ENCODE measurements at regions not wholly inside any gene's neighbourhood (a gene's known extent, or its start where the extent isn't known, plus 50 kb on each side); places are given as distances from the start of the nearest gene placed in this dataset.
A peak's percentile ranks its signal among the peaks of the same experiment; 100 is the strongest.

DNA sequence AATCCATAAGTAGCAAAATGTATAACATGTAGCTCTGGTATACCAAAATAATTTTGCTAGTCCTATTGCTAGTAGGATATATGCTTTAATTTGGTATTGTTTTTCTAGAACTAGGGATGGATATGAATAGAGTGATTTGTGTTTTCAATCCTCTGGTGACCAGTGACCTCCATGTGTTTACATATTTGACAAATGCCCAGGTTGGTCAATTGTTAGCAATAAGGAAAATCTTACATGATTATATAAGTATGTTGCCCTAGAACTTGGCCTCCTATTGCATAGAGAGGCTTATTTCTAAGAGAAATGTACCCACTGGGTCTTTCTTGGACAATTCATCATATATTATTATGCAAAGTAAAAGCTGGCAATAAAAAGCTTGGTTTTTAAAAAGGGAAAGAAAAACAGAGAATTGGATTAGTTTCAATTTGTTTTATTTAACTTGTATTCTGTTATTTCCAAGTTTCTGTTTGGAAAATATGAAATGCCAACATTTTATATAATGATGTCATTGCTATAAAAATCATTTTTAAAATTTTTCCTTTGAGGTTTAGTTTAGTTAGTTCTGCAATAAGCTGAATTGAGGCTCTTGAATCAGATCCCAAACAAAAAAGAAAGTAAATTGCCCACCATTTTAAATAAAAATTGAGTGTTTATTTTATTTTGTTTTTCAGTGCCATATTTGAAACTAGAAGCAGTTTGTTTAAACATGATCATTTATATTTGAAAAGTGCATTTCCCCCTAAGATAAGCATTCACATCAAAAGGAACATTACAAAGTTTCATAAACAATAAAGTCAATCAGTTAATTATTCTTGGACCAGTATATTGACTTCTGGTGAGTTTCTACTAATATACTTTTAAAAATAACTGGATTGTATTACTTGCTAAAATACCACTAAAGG lies 210.9 kb downstream of the ZC3H11B start:
- ATAC-seq (ENCODE audit: low FRiP score), result no peak
- H3K27ac ChIP-seq (ENCODE audit: low read depth in 1 of 2, low read length in 2 of 2), result no peak overlapping the region
- DNase-seq, result no peak
- intact Hi-C loops (cut with DNase I), result no loop called here
- no peaks in the 10 kb centered on the region for H3K4me1 ChIP-seq (ENCODE audit: control insufficient read depth in 1 of 2, insufficient read depth in 2 of 2, low read length in 2 of 2)
- no peaks in the 10 kb centered on the region for H3K27me3 ChIP-seq (ENCODE audit: control insufficient read depth in 1 of 2, insufficient read depth in 2 of 2, low read length in 1 of 2)
- H3K9me3 ChIP-seq (ENCODE audit: control insufficient read depth, low read length), result no peaks in the 10 kb centered on the region
- H3K36me3 ChIP-seq (ENCODE audit: control insufficient read depth in 1 of 2, insufficient read depth in 2 of 2, low read length in 1 of 2), result no peaks in the 10 kb centered on the region
- no peak overlapping the region for H3K4me3 ChIP-seq (ENCODE audit: low read length in 2 of 2)

DNA sequence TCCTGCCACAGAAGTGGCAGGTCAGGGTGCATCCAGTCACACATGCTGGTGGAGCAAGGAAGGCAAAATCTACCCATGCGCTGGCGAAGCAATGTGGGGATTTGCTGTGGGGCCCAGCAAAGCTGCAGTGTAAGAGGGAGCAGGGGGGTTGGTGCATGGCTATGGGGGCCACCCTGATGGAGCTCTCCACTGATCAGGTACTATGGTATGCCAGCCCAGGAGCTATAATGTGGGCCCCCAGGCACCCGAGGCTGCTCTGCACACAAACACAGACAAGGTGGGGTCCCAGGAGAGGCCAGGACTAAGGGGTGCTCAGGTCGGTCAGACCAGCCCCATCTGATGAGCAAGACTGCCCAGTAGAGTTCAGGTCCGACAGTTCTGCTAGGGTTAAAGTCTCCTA lies 213.5 kb downstream of the ZC3H11B start:
- no peaks in the 10 kb centered on the region for H3K4me1 ChIP-seq (ENCODE audit: control insufficient read depth in 1 of 2, insufficient read depth in 2 of 2, low read length in 2 of 2)
- intact Hi-C loops (cut with DNase I), result no loop called here
- 93 to 96% methylated on average over 5 of the region's 5 CpGs for WGBS, 2 donors

DNA sequence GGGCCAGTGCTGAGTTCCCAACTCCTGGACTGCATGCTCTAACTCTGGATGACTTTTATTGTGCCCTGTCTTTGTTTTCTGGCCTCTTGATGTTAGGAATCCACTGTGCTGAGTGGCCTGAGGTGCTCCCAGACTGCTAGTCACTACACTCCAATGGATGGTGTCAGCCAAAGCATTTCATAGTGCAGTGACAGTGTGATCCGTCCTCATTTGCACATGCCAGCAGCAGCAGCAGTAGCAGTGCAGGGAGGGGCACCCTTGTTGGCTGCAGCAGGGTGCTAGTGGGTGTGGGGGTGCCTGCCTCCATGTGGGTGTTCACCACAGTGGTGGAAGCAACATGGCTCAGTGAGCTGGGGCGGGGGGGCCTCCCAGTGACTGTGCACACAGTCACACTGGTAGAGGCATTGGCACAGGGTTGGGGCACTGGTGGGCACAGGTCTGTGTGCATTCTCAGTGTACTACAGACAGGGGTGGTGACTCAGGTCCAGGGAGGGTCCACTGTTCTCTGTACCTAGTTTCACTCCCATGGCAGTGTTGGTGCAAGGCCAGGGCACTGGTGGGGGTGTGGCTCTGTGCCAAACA lies 214.0 kb downstream of the ZC3H11B start:
- Histone ChIP-seq H3K9me3 (ENCODE audit: control insufficient read depth, low read length) (no peaks in the 10 kb centered on the region), H3K4me1 (ENCODE audit: control insufficient read depth in 1 of 2, insufficient read depth in 2 of 2, low read length in 2 of 2) (no peaks in the 10 kb centered on the region), H3K4me3 (ENCODE audit: low read length in 2 of 2) (no peak overlapping the region), H3K36me3 (ENCODE audit: control insufficient read depth in 1 of 2, insufficient read depth in 2 of 2, low read length in 1 of 2) (no peaks in the 10 kb centered on the region), H3K27me3 (ENCODE audit: control insufficient read depth in 1 of 2, insufficient read depth in 2 of 2, low read length in 1 of 2) (no peaks in the 10 kb centered on the region), H3K27ac (ENCODE audit: low read depth in 1 of 2, low read length in 2 of 2) (no peak overlapping the region)
- intact Hi-C loops (cut with DNase I), result no loop called here
- no peak for ATAC-seq (ENCODE audit: low FRiP score)
- WGBS, 2 donors, result 58 to 62% methylated on average over 2 of the region's 2 CpGs
- peak in 1 of 2 donors; percentile 63 for DNase-seq

More for the DNA sequence above, 213.5 kb downstream of the ZC3H11B start:
- ATAC-seq (ENCODE audit: low FRiP score) (no peak), DNase-seq (no peak)
- Histone ChIP-seq H3K9me3 (ENCODE audit: control insufficient read depth, low read length) (no peaks in the 10 kb centered on the region), H3K4me3 (ENCODE audit: low read length in 2 of 2) (no peak overlapping the region), H3K36me3 (ENCODE audit: control insufficient read depth in 1 of 2, insufficient read depth in 2 of 2, low read length in 1 of 2) (no peaks in the 10 kb centered on the region), H3K27me3 (ENCODE audit: control insufficient read depth in 1 of 2, insufficient read depth in 2 of 2, low read length in 1 of 2) (no peaks in the 10 kb centered on the region), H3K27ac (ENCODE audit: low read depth in 1 of 2, low read length in 2 of 2) (no peak overlapping the region)

DNA sequence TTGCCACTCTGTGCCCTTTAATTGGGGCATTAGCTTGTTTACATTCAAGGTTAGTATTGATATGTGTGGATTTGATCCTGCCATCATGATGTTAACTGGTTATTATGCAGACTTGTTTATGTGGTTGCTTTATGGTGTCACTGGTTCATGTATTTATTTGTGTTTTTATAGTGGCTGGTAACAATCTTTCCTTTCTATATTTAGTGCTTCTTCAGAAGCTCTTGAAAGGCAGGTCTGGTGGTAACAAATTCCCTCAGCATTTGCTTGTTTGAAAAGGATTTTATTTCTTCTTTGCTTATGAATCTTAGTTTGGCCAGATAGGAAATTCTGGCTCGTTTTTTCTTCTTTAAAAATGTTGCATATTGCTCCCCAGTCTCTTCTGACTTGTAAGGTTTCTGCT lies 215.4 kb downstream of the ZC3H11B start:
- Histone ChIP-seq H3K27ac (ENCODE audit: low read depth in 1 of 2, low read length in 2 of 2) (no peak overlapping the region), H3K4me3 (ENCODE audit: low read length in 2 of 2) (no peak overlapping the region), H3K9me3 (ENCODE audit: control insufficient read depth, low read length) (peaks cover 4% of the 10 kb centered on the region), H3K27me3 (ENCODE audit: control insufficient read depth in 1 of 2, insufficient read depth in 2 of 2, low read length in 1 of 2) (no peaks in the 10 kb centered on the region), H3K4me1 (ENCODE audit: control insufficient read depth in 1 of 2, insufficient read depth in 2 of 2, low read length in 2 of 2) (no peaks in the 10 kb centered on the region), H3K36me3 (ENCODE audit: control insufficient read depth in 1 of 2, insufficient read depth in 2 of 2, low read length in 1 of 2) (peaks cover 0 to 4% of the 10 kb centered on the region in 2 donors)
- ATAC-seq (ENCODE audit: low FRiP score) (no peak), DNase-seq (no peak)
- intact Hi-C loops (cut with DNase I), result no loop called here
- WGBS, 2 donors, result 75 to 78% methylated on average over 1 of the region's 1 CpG

DNA sequence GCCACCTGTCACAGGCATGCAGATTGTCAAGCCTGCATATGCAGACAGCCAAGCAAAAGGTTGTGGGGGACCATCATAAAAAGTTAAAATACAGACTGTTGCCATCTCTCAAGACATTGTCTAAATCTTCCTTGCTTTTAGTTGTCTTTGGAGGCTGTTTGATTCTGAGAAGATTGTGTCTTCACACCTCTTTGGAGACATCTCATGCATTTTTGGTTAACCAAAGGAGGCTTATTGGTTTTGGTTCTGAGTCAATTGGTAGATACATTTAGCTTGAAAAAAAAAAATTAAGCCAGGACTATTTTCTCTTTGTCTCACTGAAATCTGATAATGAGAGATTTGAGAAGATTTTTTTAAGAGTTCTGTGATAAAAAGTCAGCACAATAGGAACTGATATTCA lies 217.6 kb downstream of the LYPLAL1 start:
- ATAC-seq (ENCODE audit: low FRiP score), result no peak
- H3K4me3 ChIP-seq (ENCODE audit: low read length in 2 of 2), result no peak overlapping the region

DNA sequence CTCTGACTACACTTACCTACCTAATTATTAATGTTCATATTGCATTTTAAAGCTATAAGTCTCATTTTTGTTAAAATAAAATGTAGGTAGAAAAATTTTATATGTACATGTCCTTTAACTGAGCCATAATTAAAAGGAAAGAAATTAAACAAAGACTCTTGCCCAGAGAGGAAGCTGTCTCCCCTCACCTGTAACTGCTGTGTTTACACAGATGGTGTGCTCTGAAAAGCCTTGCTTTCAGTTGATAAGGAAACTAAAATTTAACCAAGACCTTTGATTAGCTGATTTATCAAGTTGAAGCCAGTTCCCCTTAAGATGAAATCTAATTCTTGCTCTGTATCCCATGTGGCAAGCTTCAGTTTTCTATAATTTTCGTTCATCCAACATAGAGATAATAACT lies 213.5 kb downstream of the LYPLAL1 start:
- no peaks in the 10 kb centered on the region for H3K9me3 ChIP-seq (ENCODE audit: control insufficient read depth, low read length)
- ATAC-seq (ENCODE audit: low FRiP score), result no peak

More for the DNA sequence above, 217.6 kb downstream of the LYPLAL1 start:
- Histone ChIP-seq H3K36me3 (ENCODE audit: control insufficient read depth in 1 of 2, insufficient read depth in 2 of 2, low read length in 1 of 2) (peaks cover 0 to 7% of the 10 kb centered on the region in 2 donors), H3K9me3 (ENCODE audit: control insufficient read depth, low read length) (peaks cover 4% of the 10 kb centered on the region), H3K4me1 (ENCODE audit: control insufficient read depth in 1 of 2, insufficient read depth in 2 of 2, low read length in 2 of 2) (peaks cover 0 to 2% of the 10 kb centered on the region in 2 donors), H3K27ac (ENCODE audit: low read depth in 1 of 2, low read length in 2 of 2) (no peak overlapping the region), H3K27me3 (ENCODE audit: control insufficient read depth in 1 of 2, insufficient read depth in 2 of 2, low read length in 1 of 2) (no peaks in the 10 kb centered on the region)
- DNase-seq, result no peak
- intact Hi-C loops (cut with DNase I), result no loop called here

DNA sequence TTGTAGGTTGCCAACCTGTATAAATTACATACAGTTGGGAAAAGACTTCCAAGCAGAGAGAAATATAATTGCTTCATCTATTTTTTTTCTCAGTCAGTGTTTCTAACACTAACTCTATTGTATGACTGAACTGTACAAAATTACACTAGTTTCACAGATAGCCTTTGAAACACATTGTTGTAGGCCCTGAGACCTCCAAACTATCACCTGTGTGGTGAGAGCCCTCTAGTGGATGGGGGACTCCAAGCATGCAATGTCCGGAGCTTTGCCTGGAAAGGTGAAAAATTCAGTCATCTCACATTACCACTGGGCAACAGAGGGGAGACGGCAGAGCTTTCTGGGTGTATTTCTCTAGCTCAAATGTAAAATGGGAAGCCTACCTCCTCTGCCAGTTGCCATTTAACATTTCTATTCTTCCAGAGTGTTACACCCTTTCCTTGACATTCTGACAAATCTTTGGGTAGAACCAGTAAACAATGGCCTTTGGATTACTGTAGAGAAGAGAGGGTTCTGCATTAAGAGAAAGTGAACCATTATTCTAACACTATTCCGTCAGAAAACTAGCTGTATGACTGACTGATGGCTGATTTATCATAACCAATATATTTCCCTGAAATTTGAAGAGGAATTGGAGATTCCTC lies 212.2 kb downstream of the LYPLAL1 start:
- WGBS, 2 donors, result 68 to 73% methylated on average over 3 of the region's 3 CpGs
- no peak overlapping the region for H3K4me3 ChIP-seq (ENCODE audit: low read length in 2 of 2)
- peaks cover 0 to 2% of the 10 kb centered on the region in 2 donors for H3K4me1 ChIP-seq (ENCODE audit: control insufficient read depth in 1 of 2, insufficient read depth in 2 of 2, low read length in 2 of 2)
- DNase-seq (peak in 1 of 2 donors; percentile 51), ATAC-seq (ENCODE audit: low FRiP score) (no peak)
- no peaks in the 10 kb centered on the region for H3K27me3 ChIP-seq (ENCODE audit: control insufficient read depth in 1 of 2, insufficient read depth in 2 of 2, low read length in 1 of 2)
- H3K36me3 ChIP-seq (ENCODE audit: control insufficient read depth in 1 of 2, insufficient read depth in 2 of 2, low read length in 1 of 2), result no peaks in the 10 kb centered on the region
- no peak overlapping the region for H3K27ac ChIP-seq (ENCODE audit: low read depth in 1 of 2, low read length in 2 of 2)
- H3K9me3 ChIP-seq (ENCODE audit: control insufficient read depth, low read length), result no peaks in the 10 kb centered on the region
- intact Hi-C loops (cut with DNase I), result loop anchor here (5.0 to 10.0 kb wide), 3 partner anchors 171 to 714 kb away; no protein-coding TSS in a partner anchor

More for the DNA sequence above, 213.5 kb downstream of the LYPLAL1 start:
- WGBS, 2 donors, result 81 to 90% methylated on average over 1 of the region's 1 CpG
- H3K36me3 ChIP-seq (ENCODE audit: control insufficient read depth in 1 of 2, insufficient read depth in 2 of 2, low read length in 1 of 2), result peaks cover 0 to 2% of the 10 kb centered on the region in 2 donors
- H3K27ac ChIP-seq (ENCODE audit: low read depth in 1 of 2, low read length in 2 of 2), result no peak overlapping the region
- intact Hi-C loops (cut with DNase I), result loop anchor here (5.0 to 10.0 kb wide), 3 partner anchors 172 to 715 kb away; no protein-coding TSS in a partner anchor
- DNase-seq, result no peak
- H3K27me3 ChIP-seq (ENCODE audit: control insufficient read depth in 1 of 2, insufficient read depth in 2 of 2, low read length in 1 of 2), result no peaks in the 10 kb centered on the region
- peaks cover 0 to 2% of the 10 kb centered on the region in 2 donors for H3K4me1 ChIP-seq (ENCODE audit: control insufficient read depth in 1 of 2, insufficient read depth in 2 of 2, low read length in 2 of 2)
- H3K4me3 ChIP-seq (ENCODE audit: low read length in 2 of 2), result no peak overlapping the region

DNA sequence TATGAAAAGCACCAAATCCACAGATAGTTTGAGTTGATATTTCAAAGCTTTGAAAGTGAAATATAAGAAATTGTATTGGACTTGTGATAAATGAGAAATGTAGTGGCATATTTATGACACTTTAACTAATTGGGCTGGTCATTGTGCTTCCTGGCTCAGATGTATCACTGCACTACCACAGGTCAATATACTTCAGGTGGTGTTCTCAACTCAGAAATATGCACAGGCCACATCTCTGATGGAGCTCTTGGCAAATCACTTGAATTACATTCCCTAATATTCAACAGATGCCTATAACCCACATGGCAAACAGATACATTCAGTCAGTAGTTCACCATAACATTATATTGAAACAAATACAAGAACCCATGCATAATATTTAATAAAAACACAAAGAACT lies 209.6 kb downstream of the LYPLAL1 start:
- H3K4me3 ChIP-seq (ENCODE audit: low read length in 2 of 2), result no peak overlapping the region
- H3K9me3 ChIP-seq (ENCODE audit: control insufficient read depth, low read length), result no peaks in the 10 kb centered on the region
- H3K27ac ChIP-seq (ENCODE audit: low read depth in 1 of 2, low read length in 2 of 2), result no peak overlapping the region
- peaks cover 0 to 2% of the 10 kb centered on the region in 2 donors for H3K4me1 ChIP-seq (ENCODE audit: control insufficient read depth in 1 of 2, insufficient read depth in 2 of 2, low read length in 2 of 2)
- ATAC-seq (ENCODE audit: low FRiP score) (no peak), DNase-seq (no peak)
- H3K27me3 ChIP-seq (ENCODE audit: control insufficient read depth in 1 of 2, insufficient read depth in 2 of 2, low read length in 1 of 2), result no peaks in the 10 kb centered on the region
- intact Hi-C loops (cut with DNase I), result loop anchor here in 1 of 2 donors (10.0 kb wide), 1 partner anchor 168 kb away; no protein-coding TSS in a partner anchor
- H3K36me3 ChIP-seq (ENCODE audit: control insufficient read depth in 1 of 2, insufficient read depth in 2 of 2, low read length in 1 of 2), result no peaks in the 10 kb centered on the region
